Activated CD8-positive, alpha-beta T cell treated with anti-CD3 and anti-CD28 coated beads for 36 hours (primary cell): ENCODE measurements at regions not wholly inside any gene's neighbourhood (a gene's known extent, or its start where the extent isn't known, plus 50 kb on each side); places are given as distances from the start of the nearest gene placed in this dataset.
A peak's percentile ranks its signal among the peaks of the same experiment; 100 is the strongest.
"Not testable (repeated sequence)": the region's sequence is repeated elsewhere in the genome, so short reads cannot be mapped to it uniquely, and the experiment has no call there.

Experiments
- ATAC-seq: fragments of 200-7000 bp; cut with Tn5 transposase; one replicate; pipeline ENCODE4 v1.10.0; 2021; ENCODE audit warnings: mild to moderate bottlenecking, moderate library complexity
- CTCF ChIA-PET: fragments of 350-600 bp; sonication (Branson Sonifier 250); formaldehyde crosslinking; loops from one replicate; lab custom pipeline; 2021; ENCODE audit warnings: antibody characterized with exemption; lab: Charles Lee
- POLR2A ChIA-PET: fragments of 350-600 bp; sonication (Branson Sonifier 250); formaldehyde crosslinking; loops from one replicate; lab custom pipeline; 2021; ENCODE audit warnings: antibody characterized with exemption; lab: Charles Lee
- DNase-seq: peaks from one replicate; pipeline ENCODE4 v3.0.0-alpha.2; 2020
- H3K27ac Mint-ChIP-seq: one replicate; pipeline ENCODE4 v1.8.0; 2021; ENCODE audit warnings: mild to moderate bottlenecking, mixed read lengths
- H3K27me3 Mint-ChIP-seq: one replicate; pipeline ENCODE4 v1.8.0; 2021; ENCODE audit warnings: mixed read lengths
- H3K36me3 Mint-ChIP-seq: one replicate; pipeline ENCODE4 v1.8.0; 2021; ENCODE audit warnings: low read depth, mixed read lengths
- H3K4me1 Mint-ChIP-seq: one replicate; pipeline ENCODE4 v1.8.0; 2021; ENCODE audit warnings: low read depth, mixed read lengths
- H3K4me3 Mint-ChIP-seq: one replicate; pipeline ENCODE4 v1.8.0; 2021; ENCODE audit warnings: mild to moderate bottlenecking, moderate library complexity, mixed read lengths
- H3K9me3 Mint-ChIP-seq: one replicate; pipeline ENCODE4 v1.8.0; 2021; ENCODE audit warnings: mixed read lengths
- intact Hi-C: fragments of 100-400 bp; cut with micrococcal nuclease; formaldehyde crosslinking; loops from one replicate; pipeline ENCODE4 v1.10.0; 2022
- TF ChIP-seq, protein P1 (sequence below): fragments of 200-600 bp; IDR thresholded peaks from one replicate; pipeline ENCODE4 v1.8.0; 2022; ENCODE audit warnings: antibody characterized with exemption, mild to moderate bottlenecking

DNA sequence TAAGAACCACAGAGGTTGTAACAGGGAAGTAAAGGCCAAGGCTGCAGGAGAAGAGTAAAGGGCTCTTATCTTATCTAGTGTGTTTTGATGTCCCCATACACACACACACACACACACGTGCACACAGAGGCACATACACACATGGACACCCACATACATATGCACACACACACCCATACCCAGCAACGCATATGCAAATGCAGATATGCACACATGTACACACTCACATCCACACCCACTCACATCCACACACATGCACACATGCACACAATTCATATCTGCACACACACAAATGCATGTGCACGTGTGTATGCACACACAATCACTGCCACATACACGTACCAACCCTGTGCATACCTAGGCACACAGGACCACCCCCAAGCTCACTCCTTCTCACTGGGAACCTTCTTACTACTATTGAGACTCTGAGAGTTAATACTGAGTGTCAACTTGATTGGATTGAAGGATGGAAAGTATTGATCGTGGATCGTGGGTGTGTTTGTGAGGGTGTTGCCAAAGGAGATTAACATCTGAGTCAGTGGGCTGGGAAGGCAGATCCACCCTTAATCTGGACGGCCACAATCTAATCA lies 99.0 kb upstream of the AKAP13 start:
- DNase-seq (no peak), ATAC-seq (no peak)
- H3K36me3 Mint-ChIP-seq, result no peaks in the 10 kb centered on the region
- peaks cover 4% of the 10 kb centered on the region for H3K4me1 Mint-ChIP-seq
- no peaks in the 10 kb centered on the region for H3K9me3 Mint-ChIP-seq
- H3K27ac Mint-ChIP-seq, result no peak overlapping the region
- H3K4me3 Mint-ChIP-seq, result no peak overlapping the region
- TF ChIP-seq, protein P1, sequence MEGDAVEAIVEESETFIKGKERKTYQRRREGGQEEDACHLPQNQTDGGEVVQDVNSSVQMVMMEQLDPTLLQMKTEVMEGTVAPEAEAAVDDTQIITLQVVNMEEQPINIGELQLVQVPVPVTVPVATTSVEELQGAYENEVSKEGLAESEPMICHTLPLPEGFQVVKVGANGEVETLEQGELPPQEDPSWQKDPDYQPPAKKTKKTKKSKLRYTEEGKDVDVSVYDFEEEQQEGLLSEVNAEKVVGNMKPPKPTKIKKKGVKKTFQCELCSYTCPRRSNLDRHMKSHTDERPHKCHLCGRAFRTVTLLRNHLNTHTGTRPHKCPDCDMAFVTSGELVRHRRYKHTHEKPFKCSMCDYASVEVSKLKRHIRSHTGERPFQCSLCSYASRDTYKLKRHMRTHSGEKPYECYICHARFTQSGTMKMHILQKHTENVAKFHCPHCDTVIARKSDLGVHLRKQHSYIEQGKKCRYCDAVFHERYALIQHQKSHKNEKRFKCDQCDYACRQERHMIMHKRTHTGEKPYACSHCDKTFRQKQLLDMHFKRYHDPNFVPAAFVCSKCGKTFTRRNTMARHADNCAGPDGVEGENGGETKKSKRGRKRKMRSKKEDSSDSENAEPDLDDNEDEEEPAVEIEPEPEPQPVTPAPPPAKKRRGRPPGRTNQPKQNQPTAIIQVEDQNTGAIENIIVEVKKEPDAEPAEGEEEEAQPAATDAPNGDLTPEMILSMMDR, result no peak
- ChIA-PET CTCF (no interaction called here), POLR2A (no interaction called here)
- H3K27me3 Mint-ChIP-seq, result no peaks in the 10 kb centered on the region
- intact Hi-C loops, result no loop called here

DNA sequence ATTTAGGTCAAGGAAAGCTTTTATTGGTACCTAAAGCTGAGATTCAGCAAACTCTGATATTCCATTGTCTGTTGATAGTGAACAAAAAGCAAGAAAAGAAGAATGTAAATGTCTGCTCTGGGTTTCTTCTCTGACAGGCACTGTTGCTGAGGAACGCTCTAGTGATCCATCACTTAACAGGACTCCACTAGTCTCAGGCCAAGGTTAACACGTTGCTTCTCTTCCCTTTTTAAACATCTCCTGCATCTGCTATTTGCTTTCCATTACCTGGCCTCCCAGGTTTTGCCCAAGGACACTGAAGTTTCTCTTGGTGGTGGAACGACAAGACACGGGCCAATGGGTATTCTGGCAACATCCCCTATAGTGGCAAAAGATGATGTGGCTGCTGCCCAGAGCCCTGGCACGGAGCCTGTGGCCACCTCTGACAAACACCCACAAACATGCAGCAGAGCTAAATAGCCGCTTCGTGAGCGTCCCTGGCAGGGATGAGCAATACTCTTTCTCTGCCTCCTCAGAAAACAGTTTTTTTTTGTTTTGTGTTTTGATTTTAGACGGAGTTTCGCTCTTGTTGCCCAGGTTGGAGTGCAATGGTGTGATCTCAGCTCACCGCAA lies 97.8 kb upstream of the AKAP13 start:
- ATAC-seq (no peak), DNase-seq (no peak)
- peaks cover 4% of the 10 kb centered on the region for H3K4me1 Mint-ChIP-seq
- TF ChIP-seq, protein P1, result no peak
- H3K27ac Mint-ChIP-seq, result no peak overlapping the region
- POLR2A ChIA-PET, result interaction anchor here (0.6 kb wide), 1 partner anchor 415 kb away, joined by 3 read pairs; no protein-coding TSS in a partner anchor
- CTCF ChIA-PET, result no interaction called here
- H3K9me3 Mint-ChIP-seq, result no peaks in the 10 kb centered on the region
- intact Hi-C loops, result no loop called here
- no peaks in the 10 kb centered on the region for H3K36me3 Mint-ChIP-seq
- no peaks in the 10 kb centered on the region for H3K27me3 Mint-ChIP-seq
- H3K4me3 Mint-ChIP-seq, result no peak overlapping the region

GRCh38 chr15:85283815-85284214 lies 96.6 kb upstream of the AKAP13 start:
- H3K9me3 Mint-ChIP-seq, CTCF ChIA-PET, POLR2A ChIA-PET, H3K4me3 Mint-ChIP-seq, H3K4me1 Mint-ChIP-seq, H3K36me3 Mint-ChIP-seq, DNase-seq, H3K27ac Mint-ChIP-seq, ATAC-seq, H3K27me3 Mint-ChIP-seq, intact Hi-C loops: not testable (repeated sequence)

DNA sequence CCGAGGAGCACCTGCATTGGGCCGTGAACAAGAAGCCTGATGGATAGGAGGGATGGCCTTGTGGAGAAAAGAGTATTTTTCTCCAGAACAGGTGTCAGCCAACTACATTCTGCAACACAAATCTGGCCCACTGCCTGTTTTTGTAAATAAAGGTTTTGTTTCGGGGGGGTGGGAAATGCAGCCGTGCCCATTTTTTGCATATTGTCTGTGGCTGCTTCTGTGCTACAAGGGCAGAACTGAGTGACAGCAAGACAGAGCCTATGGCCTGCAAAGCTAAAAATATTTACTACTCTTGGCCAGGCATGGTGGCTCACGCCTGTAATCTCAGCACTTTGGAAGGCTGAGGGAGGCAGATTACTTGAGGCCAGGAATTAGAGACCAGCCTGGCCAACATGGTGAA lies 95.9 kb upstream of the AKAP13 start:
- Mint-ChIP-seq H3K27me3 (peaks cover 1% of the 10 kb centered on the region), H3K4me1 (peaks cover 4% of the 10 kb centered on the region), H3K36me3 (no peaks in the 10 kb centered on the region), H3K27ac (no peak overlapping the region), H3K9me3 (no peaks in the 10 kb centered on the region), H3K4me3 (no peak overlapping the region)
- TF ChIP-seq, protein P1, result no peak
- ChIA-PET CTCF (no interaction called here), POLR2A (no interaction called here)
- intact Hi-C loops, result no loop called here
- no peak for ATAC-seq
- DNase-seq, result no peak

- ChIA-PET CTCF (interaction anchor here (0.6 to 2.5 kb wide), 20 partner anchors 11 to 539 kb away, joined by 3 to 14 read pairs (median 4); no protein-coding TSS in a partner anchor), POLR2A (no interaction called here)
- TF ChIP-seq, protein P1, result peak; percentile 52
- no peaks in the 10 kb centered on the region for H3K4me1 Mint-ChIP-seq
- H3K4me3 Mint-ChIP-seq, result no peak overlapping the region
- H3K27ac Mint-ChIP-seq, result no peak overlapping the region
- intact Hi-C loops, result loop anchor here (10.0 kb wide), 1 partner anchor 215 kb away; no protein-coding TSS in a partner anchor
- no peaks in the 10 kb centered on the region for H3K9me3 Mint-ChIP-seq
- peaks cover 4% of the 10 kb centered on the region for H3K27me3 Mint-ChIP-seq
- no peaks in the 10 kb centered on the region for H3K36me3 Mint-ChIP-seq
- DNase-seq (peak; percentile 25), ATAC-seq (peak; percentile 67)
These were observed 90.6 kb upstream of the AKAP13 start for GRCh38 chr15:85289677-85290365.

DNA sequence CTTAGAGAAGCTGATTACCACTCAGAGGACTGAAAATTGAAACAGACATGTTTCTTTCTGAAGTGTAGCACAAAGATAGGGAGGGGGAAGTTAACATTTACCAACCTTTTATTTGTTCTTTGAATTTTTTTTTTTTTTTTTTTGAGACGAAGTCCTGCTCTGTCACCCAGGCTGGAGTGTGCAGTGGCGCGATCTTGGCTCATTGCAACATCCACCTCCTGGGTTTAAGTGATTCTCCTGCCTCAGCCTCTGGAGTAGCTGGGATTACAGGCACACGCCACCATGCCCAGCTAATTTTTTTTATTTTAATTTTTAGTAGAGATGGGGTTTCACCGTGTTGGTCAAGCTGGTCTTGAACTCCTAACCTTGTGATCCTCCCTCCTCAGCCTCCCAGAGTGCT lies 87.8 kb upstream of the AKAP13 start:
- CTCF ChIA-PET, H3K4me3 Mint-ChIP-seq, ATAC-seq, H3K9me3 Mint-ChIP-seq, H3K27ac Mint-ChIP-seq, DNase-seq, H3K27me3 Mint-ChIP-seq, H3K36me3 Mint-ChIP-seq: not testable (repeated sequence)
- intact Hi-C loops, result loop anchor here (10.0 kb wide), 1 partner anchor 212 kb away; no protein-coding TSS in a partner anchor
- H3K4me1 Mint-ChIP-seq, result peaks cover 13% of the 10 kb centered on the region
- POLR2A ChIA-PET, result interaction anchor here (0.7 kb wide), 1 partner anchor 196 kb away, joined by 3 read pairs; no protein-coding TSS in a partner anchor
